HL-60 (cell line): ENCODE measurements at regions not wholly inside any gene's neighbourhood (a gene's known extent, or its start where the extent isn't known, plus 50 kb on each side); places are given as distances from the start of the nearest gene placed in this dataset.
A peak's percentile ranks its signal among the peaks of the same experiment; 100 is the strongest.

Experiments used
- DNase-seq, 2 experiments: peaks; one replicate each; pipeline ENCODE4 v3.0.0-alpha.2; 2010 to 2020; ENCODE audit warnings: low read depth in 1 of 2, low spot score in 1 of 2
- H3K27ac ChIP-seq: fragments of 250-450 bp; sonication (Bioruptor Pico); replicated peaks from 2 replicates; pipeline ENCODE4 v1.5.1; 2020; ENCODE audit warnings: mild to moderate bottlenecking, moderate library complexity
- H3K27me3 ChIP-seq: fragments of 250-450 bp; sonication (Bioruptor Pico); 2 replicates; pipeline ENCODE4 v1.5.1; 2021; ENCODE audit warnings: mild to moderate bottlenecking, moderate library complexity; ENCODE audit not compliant: insufficient read depth, poor library complexity, severe bottlenecking
- H3K4me3 ChIP-seq: replicated peaks from 2 replicates; pipeline ENCODE4 v1.5.1; 2011; ENCODE audit warnings: mild to moderate bottlenecking, control low read depth, low read length; ENCODE audit not compliant: insufficient read depth
- CTCF ChIP-seq: IDR thresholded peaks from one replicate; pipeline ENCODE4 v1.5.1; 2011; ENCODE audit warnings: low read length, control low read depth, inconsistent platforms; ENCODE audit not compliant: insufficient read depth
- GABPA ChIP-seq: IDR thresholded peaks from 2 replicates; pipeline ENCODE4 v1.6.1; 2012; ENCODE audit warnings: low read depth
- POLR2AphosphoS5 ChIP-seq: IDR thresholded peaks from 2 replicates; pipeline ENCODE4 v1.6.1; 2012; ENCODE audit warnings: low read depth
- REST ChIP-seq: IDR thresholded peaks from 2 replicates; pipeline ENCODE4 v1.6.1; 2012; ENCODE audit warnings: low read depth; ENCODE audit not compliant: insufficient replicate concordance
- SPI1 ChIP-seq: IDR thresholded peaks from 2 replicates; pipeline ENCODE4 v1.6.1; 2012; ENCODE audit warnings: low read depth, mild to moderate bottlenecking, borderline replicate concordance

GRCh38 chr2:37852585-37853014 is 72.5 kb upstream of the RMDN2 start:
- no peaks in the 10 kb centered on the region for H3K27me3 ChIP-seq
- H3K4me3 ChIP-seq = no peak overlapping the region
- no peak overlapping the region for H3K27ac ChIP-seq
- TF ChIP-seq POLR2AphosphoS5 (no peak), REST (no peak), GABPA (no peak), CTCF (no peak), SPI1 (no peak)
- no peak for DNase-seq

GRCh38 chr2:37854676-37855282 is 70.3 kb upstream of the RMDN2 start:
- DNase-seq = no peak
- H3K27ac ChIP-seq = no peak overlapping the region
- no peaks in the 10 kb centered on the region for H3K27me3 ChIP-seq
- no peak overlapping the region for H3K4me3 ChIP-seq
- no peak for TF ChIP-seq GABPA
- no peak for TF ChIP-seq POLR2AphosphoS5
- TF ChIP-seq CTCF = no peak
- TF ChIP-seq SPI1 = no peak
- TF ChIP-seq REST = no peak

- TF ChIP-seq CTCF = no peak
- H3K4me3 ChIP-seq = no peak overlapping the region
- no peaks in the 10 kb centered on the region for H3K27me3 ChIP-seq
- H3K27ac ChIP-seq = no peak overlapping the region
- peak; percentile 11 to 21 for DNase-seq
Measured at GRCh38 chr2:37855283-37856041, 69.6 kb upstream of the RMDN2 start.
